ENCODE measurements at regions not wholly inside any gene's neighbourhood (a gene's known extent, or its start where the extent isn't known, plus 50 kb on each side); places are given as distances from the start of the nearest gene placed in this dataset.

DNA sequence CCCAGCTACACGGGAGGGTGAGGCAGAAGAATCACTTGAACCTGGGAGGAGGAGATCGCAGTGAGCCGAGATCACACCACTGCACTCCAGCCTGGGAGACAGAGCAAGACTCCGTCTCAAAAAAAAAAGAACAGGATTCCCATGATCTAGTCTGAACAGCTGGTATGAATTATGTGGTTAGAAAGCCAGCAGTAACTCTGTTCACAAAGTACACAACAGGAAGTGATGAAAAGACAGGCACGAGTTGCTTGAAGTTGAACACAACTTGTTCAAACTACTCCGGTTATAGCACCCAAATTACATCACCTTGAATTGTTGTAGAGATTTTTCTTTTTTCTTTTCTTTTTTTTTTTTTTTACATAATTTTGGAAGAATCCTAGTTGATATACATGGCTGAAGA lies 238.8 kb upstream of the RGS6 start:
- ATAC-seq (ENCODE audit: poor library complexity): peak; percentile 41
- intact Hi-C loops (cut with DNase I, micrococcal nuclease): no loop called here
- Mint-ChIP-seq H3K36me3 (ENCODE audit: low read depth) (peaks cover 58% of the 10 kb centered on the region), H3K4me1 (ENCODE audit: low read depth) (peaks cover 29% of the 10 kb centered on the region), H3K9me3 (no peaks in the 10 kb centered on the region), H3K27ac (no peak overlapping the region), H3K27me3 (no peaks in the 10 kb centered on the region), H3K4me3 (no peak overlapping the region)
- H3K27me3 ChIP-seq (ENCODE audit: control insufficient read depth in 1 of 2, insufficient read depth in 2 of 2, low read length in 2 of 2): no peaks in the 10 kb centered on the region
- no peak overlapping the region for H3K4me3 ChIP-seq (ENCODE audit: low read length)
- H3K4me1 ChIP-seq (ENCODE audit: insufficient read depth, low read length): peaks cover 7% of the 10 kb centered on the region
- CTCF ChIA-PET: no interaction called here
- no peak overlapping the region for H3K27ac ChIP-seq (ENCODE audit: low read depth in 1 of 2, low read length in 2 of 2)
- TF ChIP-seq, protein P1, sequence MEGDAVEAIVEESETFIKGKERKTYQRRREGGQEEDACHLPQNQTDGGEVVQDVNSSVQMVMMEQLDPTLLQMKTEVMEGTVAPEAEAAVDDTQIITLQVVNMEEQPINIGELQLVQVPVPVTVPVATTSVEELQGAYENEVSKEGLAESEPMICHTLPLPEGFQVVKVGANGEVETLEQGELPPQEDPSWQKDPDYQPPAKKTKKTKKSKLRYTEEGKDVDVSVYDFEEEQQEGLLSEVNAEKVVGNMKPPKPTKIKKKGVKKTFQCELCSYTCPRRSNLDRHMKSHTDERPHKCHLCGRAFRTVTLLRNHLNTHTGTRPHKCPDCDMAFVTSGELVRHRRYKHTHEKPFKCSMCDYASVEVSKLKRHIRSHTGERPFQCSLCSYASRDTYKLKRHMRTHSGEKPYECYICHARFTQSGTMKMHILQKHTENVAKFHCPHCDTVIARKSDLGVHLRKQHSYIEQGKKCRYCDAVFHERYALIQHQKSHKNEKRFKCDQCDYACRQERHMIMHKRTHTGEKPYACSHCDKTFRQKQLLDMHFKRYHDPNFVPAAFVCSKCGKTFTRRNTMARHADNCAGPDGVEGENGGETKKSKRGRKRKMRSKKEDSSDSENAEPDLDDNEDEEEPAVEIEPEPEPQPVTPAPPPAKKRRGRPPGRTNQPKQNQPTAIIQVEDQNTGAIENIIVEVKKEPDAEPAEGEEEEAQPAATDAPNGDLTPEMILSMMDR (IDR thresholded peaks at IDR 0.05): no peak
- H3K36me3 ChIP-seq (ENCODE audit: insufficient read depth, low read length): peaks cover 10% of the 10 kb centered on the region
- no peaks in the 10 kb centered on the region for H3K9me3 ChIP-seq (ENCODE audit: control insufficient read depth in 1 of 2, insufficient read depth in 1 of 2, low read length in 2 of 2)
- POLR2A ChIA-PET: no interaction called here
- peak in 2 of 14 experiments; percentile 15 to 28 for DNase-seq

DNA sequence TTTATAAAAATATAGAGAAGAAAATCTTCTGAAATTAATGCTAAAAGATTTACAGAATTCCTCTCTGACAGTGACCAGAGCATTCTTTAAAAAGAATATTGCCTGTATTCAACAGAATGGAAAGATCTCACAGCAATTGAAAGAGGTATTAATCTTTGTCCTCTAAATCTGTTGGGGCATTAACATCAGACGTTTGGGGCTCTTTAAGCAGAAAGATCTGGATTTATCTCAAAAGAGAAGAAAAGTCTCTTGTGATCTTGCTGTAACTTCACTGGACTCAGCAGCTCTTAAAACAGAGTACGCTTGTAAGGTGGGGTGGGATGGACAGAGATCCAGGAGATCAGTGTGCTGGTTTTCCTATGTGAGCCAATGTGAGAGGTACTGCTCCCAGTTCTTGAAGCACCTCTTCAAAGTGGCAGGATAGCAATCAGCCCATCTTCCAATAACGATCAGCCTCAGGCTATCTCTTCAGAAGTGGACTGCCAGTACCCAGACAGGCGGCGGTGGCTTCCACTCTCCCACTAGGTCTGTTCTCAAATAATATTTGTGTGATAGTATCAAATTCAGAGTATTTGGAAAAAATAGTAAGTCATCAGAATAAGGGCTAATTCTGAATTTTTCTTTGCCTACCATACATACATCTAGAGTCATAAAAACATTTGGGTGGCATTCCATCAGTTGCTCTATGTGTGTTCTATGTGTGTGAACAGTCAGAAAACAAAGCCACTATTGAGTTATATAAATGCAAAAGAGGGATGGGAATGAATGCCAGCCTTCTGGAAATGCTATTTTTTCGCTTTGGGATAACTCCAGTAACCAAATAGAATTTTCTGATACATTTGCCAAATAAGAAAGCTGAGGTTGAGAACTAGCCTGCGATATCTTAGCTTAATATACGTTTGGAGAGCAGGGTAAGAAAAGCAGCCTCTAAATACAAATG lies 237.4 kb upstream of the RGS6 start:
- Histone ChIP-seq H3K36me3 (ENCODE audit: insufficient read depth, low read length) (peaks cover 14% of the 10 kb centered on the region), H3K4me1 (ENCODE audit: insufficient read depth, low read length) (peaks cover 7% of the 10 kb centered on the region), H3K27ac (ENCODE audit: low read depth in 1 of 2, low read length in 2 of 2) (no peak overlapping the region), H3K9me3 (ENCODE audit: control insufficient read depth in 1 of 2, insufficient read depth in 1 of 2, low read length in 2 of 2) (no peaks in the 10 kb centered on the region), H3K4me3 (ENCODE audit: low read length) (no peak overlapping the region), H3K27me3 (ENCODE audit: control insufficient read depth in 1 of 2, insufficient read depth in 2 of 2, low read length in 2 of 2) (no peaks in the 10 kb centered on the region)
- no peak for DNase-seq
- no peak overlapping the region for H3K4me3 Mint-ChIP-seq
- no peak for ATAC-seq (ENCODE audit: poor library complexity)
- TF ChIP-seq, protein P1 (IDR thresholded peaks at IDR 0.05): no peak
- ChIA-PET CTCF (no interaction called here), POLR2A (no interaction called here)
- intact Hi-C loops (cut with DNase I, micrococcal nuclease): no loop called here
- H3K27me3 Mint-ChIP-seq: no peaks in the 10 kb centered on the region
- peaks cover 58% of the 10 kb centered on the region for H3K36me3 Mint-ChIP-seq (ENCODE audit: low read depth)
- no peaks in the 10 kb centered on the region for H3K9me3 Mint-ChIP-seq
- no peak overlapping the region for H3K27ac Mint-ChIP-seq
- peaks cover 29% of the 10 kb centered on the region for H3K4me1 Mint-ChIP-seq (ENCODE audit: low read depth)

DNA sequence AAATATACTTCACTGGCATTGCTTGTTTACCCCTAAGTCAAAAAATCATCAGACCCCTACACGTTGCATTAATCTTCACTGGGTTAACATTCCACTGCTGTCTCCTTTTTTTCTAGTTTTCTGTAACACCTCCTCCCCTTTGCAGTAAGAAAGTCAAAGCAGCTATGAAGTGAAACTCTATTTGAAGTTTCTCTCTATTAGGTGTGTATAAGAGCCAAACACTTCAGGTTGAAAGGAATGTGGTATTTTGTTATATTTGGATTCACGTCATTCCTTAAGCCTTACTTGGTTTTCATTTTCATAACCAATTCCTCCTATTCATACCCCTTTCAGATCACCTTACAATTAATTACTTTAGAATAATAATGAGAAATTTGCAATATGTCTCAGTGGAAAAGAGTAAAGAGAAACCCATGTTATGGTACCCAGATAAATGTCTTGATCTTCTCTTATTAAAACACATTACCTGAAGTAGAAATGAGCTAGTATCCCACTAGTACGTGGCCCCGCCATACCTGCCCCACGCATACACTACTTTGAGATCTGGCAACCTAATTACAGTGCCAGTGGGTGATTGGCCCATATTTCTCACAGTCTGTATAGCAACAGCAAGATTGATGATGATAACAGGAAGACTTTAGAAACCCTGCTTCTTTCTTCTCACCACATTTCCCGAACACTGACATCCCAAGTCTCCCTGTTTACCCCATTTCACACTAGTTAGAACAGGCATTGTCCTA lies 236.4 kb upstream of the RGS6 start:
- peaks cover 57% of the 10 kb centered on the region for H3K36me3 Mint-ChIP-seq (ENCODE audit: low read depth)
- H3K27me3 Mint-ChIP-seq: no peaks in the 10 kb centered on the region
- no peak overlapping the region for H3K4me3 ChIP-seq (ENCODE audit: low read length)
- no peak for DNase-seq
- no peak for ATAC-seq (ENCODE audit: poor library complexity)
- peaks cover 7% of the 10 kb centered on the region for H3K4me1 ChIP-seq (ENCODE audit: insufficient read depth, low read length)
- no peaks in the 10 kb centered on the region for H3K27me3 ChIP-seq (ENCODE audit: control insufficient read depth in 1 of 2, insufficient read depth in 2 of 2, low read length in 2 of 2)
- H3K27ac Mint-ChIP-seq: peak overlapping the region; percentile 1
- no peak overlapping the region for H3K27ac ChIP-seq (ENCODE audit: low read depth in 1 of 2, low read length in 2 of 2)
- H3K9me3 Mint-ChIP-seq: no peaks in the 10 kb centered on the region
- POLR2A ChIA-PET: no interaction called here
- no peaks in the 10 kb centered on the region for H3K9me3 ChIP-seq (ENCODE audit: control insufficient read depth in 1 of 2, insufficient read depth in 1 of 2, low read length in 2 of 2)
- CTCF ChIA-PET: no interaction called here
- peaks cover 14% of the 10 kb centered on the region for H3K36me3 ChIP-seq (ENCODE audit: insufficient read depth, low read length)
- intact Hi-C loops (cut with DNase I, micrococcal nuclease): no loop called here
- TF ChIP-seq, protein P1 (IDR thresholded peaks at IDR 0.05): no peak
- no peak overlapping the region for H3K4me3 Mint-ChIP-seq
- peaks cover 29% of the 10 kb centered on the region for H3K4me1 Mint-ChIP-seq (ENCODE audit: low read depth)
